Endodermal cell (in vitro differentiated cells): ENCODE measurements at regions not wholly inside any gene's neighbourhood (a gene's known extent, or its start where the extent isn't known, plus 50 kb on each side); places are given as distances from the start of the nearest gene placed in this dataset.

Experiments
- DNase-seq: peaks from one replicate; pipeline ENCODE4 v3.0.0-alpha.2; 2017
- H3K27ac ChIP-seq: 2 replicates; pipeline ENCODE4 v1.5.1; 2013; ENCODE audit warnings: mild to moderate bottlenecking, low read depth, low read length, moderate library complexity
- H3K27me3 ChIP-seq: 2 replicates; pipeline ENCODE4 v1.6.1; 2013; ENCODE audit warnings: mild to moderate bottlenecking, low read length, moderate library complexity; ENCODE audit not compliant: insufficient read depth, control insufficient read depth, poor library complexity, severe bottlenecking
- H3K36me3 ChIP-seq: 2 replicates; pipeline ENCODE4 v1.7.0; 2013; ENCODE audit warnings: mild to moderate bottlenecking, low read length, moderate library complexity; ENCODE audit not compliant: control insufficient read depth, insufficient read depth
- H3K4me1 ChIP-seq: one replicate; pipeline ENCODE4 v1.7.0; 2013; ENCODE audit warnings: low read length; ENCODE audit not compliant: control insufficient read depth, insufficient read depth
- H3K4me3 ChIP-seq: 2 replicates; pipeline ENCODE4 v1.5.1; 2013; ENCODE audit warnings: mild to moderate bottlenecking, low read length, moderate library complexity
- H3K9ac ChIP-seq: 2 replicates; pipeline ENCODE4 v1.6.1; 2013; ENCODE audit warnings: mild to moderate bottlenecking, low read length, moderate library complexity; ENCODE audit not compliant: poor library complexity, severe bottlenecking; ENCODE audit errors: extremely low read depth
- H3K9me3 ChIP-seq: 2 replicates; pipeline ENCODE4 v1.6.1; 2013; ENCODE audit warnings: mild to moderate bottlenecking, low read length, moderate library complexity; ENCODE audit not compliant: control insufficient read depth
- H3K27ac Mint-ChIP-seq: 2 replicates; pipeline ENCODE4 v1.8.0; 2020; ENCODE audit warnings: mixed read lengths
- H3K27me3 Mint-ChIP-seq: 2 replicates; pipeline ENCODE4 v1.8.0; 2021; ENCODE audit warnings: mild to moderate bottlenecking, mixed read lengths; ENCODE audit not compliant: insufficient read depth
- H3K36me3 Mint-ChIP-seq: 2 replicates; pipeline ENCODE4 v1.8.0; 2020; ENCODE audit warnings: low read depth, mixed read lengths
- H3K4me1 Mint-ChIP-seq: 2 replicates; pipeline ENCODE4 v1.8.0; 2020; ENCODE audit warnings: mixed read lengths
- H3K4me3 Mint-ChIP-seq: 2 replicates; pipeline ENCODE4 v1.8.0; 2020; ENCODE audit warnings: mild to moderate bottlenecking, moderate library complexity, mixed read lengths
- H3K9me3 Mint-ChIP-seq: 2 replicates; pipeline ENCODE4 v1.8.0; 2020; ENCODE audit warnings: mild to moderate bottlenecking, mixed read lengths
- WGBS, 2 experiments: methylation state at CpG; one replicate each; pipeline versions ENCODE4 v1.1.5 to v1.1.7; 2013; ENCODE audit warnings: missing lambda C conversion rate in 2 of 2, mixed read lengths in 1 of 2; ENCODE audit not compliant: insufficient coverage in 1 of 2, insufficient read length in 1 of 2; 5-methylcytosine and 5-hydroxymethylcytosine counted together
- TF ChIP-seq, protein P1 (sequence below): fragments of 200-600 bp; sonication (generic); conservative IDR thresholded peaks from 2 replicates; pipeline ENCODE4 v1.5.0; 2021; ENCODE audit warnings: antibody characterized with exemption, mild to moderate bottlenecking

DNA sequence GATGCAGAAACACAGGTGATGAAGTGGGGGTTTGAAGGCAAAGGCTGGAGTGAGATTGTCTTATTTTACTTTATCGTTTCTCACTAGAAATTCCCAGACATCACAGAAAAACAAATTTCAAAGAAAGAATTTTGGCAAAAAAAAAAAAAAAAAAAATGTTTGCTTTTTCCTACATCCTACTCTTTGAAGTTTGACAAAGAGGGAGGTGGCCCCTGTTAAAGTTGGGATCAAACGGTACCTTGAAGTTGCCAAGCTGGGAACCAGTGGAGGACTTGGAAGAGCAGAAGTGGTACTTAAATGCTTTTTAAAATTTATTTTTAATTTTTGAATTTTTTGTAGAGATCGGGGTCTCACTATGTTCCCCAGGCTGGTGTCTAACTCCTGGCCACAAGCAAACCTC is 63.9 kb upstream of the KIF5B start:
- peaks cover 8% of the 10 kb centered on the region for H3K9me3 ChIP-seq
- peaks cover 9% of the 10 kb centered on the region for H3K27me3 Mint-ChIP-seq
- no peaks in the 10 kb centered on the region for H3K9me3 Mint-ChIP-seq
- TF ChIP-seq, protein P1, sequence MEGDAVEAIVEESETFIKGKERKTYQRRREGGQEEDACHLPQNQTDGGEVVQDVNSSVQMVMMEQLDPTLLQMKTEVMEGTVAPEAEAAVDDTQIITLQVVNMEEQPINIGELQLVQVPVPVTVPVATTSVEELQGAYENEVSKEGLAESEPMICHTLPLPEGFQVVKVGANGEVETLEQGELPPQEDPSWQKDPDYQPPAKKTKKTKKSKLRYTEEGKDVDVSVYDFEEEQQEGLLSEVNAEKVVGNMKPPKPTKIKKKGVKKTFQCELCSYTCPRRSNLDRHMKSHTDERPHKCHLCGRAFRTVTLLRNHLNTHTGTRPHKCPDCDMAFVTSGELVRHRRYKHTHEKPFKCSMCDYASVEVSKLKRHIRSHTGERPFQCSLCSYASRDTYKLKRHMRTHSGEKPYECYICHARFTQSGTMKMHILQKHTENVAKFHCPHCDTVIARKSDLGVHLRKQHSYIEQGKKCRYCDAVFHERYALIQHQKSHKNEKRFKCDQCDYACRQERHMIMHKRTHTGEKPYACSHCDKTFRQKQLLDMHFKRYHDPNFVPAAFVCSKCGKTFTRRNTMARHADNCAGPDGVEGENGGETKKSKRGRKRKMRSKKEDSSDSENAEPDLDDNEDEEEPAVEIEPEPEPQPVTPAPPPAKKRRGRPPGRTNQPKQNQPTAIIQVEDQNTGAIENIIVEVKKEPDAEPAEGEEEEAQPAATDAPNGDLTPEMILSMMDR, result no peak
- no peaks in the 10 kb centered on the region for H3K4me1 ChIP-seq
- H3K27ac ChIP-seq, result no peak overlapping the region
- DNase-seq, result no peak
- H3K27me3 ChIP-seq, result no peaks in the 10 kb centered on the region
- no peak overlapping the region for H3K4me3 ChIP-seq
- WGBS, 2 experiments, result 84 to 100% methylated on average over 1 to 2 of the region's 3 CpGs
- H3K36me3 Mint-ChIP-seq, result no peaks in the 10 kb centered on the region
- peaks cover 3% of the 10 kb centered on the region for H3K4me1 Mint-ChIP-seq
- no peak overlapping the region for H3K27ac Mint-ChIP-seq
- no peak overlapping the region for H3K9ac ChIP-seq
- H3K4me3 Mint-ChIP-seq, result no peak overlapping the region
- H3K36me3 ChIP-seq, result no peaks in the 10 kb centered on the region

DNA sequence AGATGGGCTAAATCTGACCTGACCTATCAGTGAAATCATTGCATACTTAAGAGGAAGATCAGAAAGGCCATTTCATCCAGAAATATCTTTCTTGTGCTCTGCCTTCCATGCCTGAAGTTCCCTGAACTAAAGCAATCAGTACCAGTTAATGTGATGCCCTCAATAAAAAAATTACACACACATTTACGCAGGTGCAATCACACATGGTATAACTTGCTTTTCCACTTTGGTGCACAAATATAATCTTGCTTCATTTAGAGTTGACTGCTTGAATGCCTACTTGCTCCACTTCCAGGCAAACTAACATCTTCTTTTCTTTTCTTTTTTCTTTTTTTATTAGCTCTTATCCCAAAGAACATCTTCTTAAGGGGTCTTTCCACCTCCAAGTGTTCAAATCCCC is 58.3 kb upstream of the KIF5B start:
- Histone ChIP-seq H3K27ac (no peak overlapping the region), H3K4me1 (no peaks in the 10 kb centered on the region), H3K36me3 (no peaks in the 10 kb centered on the region), H3K27me3 (no peaks in the 10 kb centered on the region), H3K4me3 (no peak overlapping the region), H3K9me3 (no peaks in the 10 kb centered on the region), H3K9ac (no peak overlapping the region)
- peaks cover 24% of the 10 kb centered on the region for H3K27me3 Mint-ChIP-seq
- TF ChIP-seq, protein P1, result no peak
- H3K9me3 Mint-ChIP-seq, result no peaks in the 10 kb centered on the region
- WGBS, 2 experiments, result 0% methylated on average over 1 of the region's 1 CpG
- no peak for DNase-seq
- no peaks in the 10 kb centered on the region for H3K4me1 Mint-ChIP-seq
- no peak overlapping the region for H3K27ac Mint-ChIP-seq
- H3K36me3 Mint-ChIP-seq, result no peaks in the 10 kb centered on the region
- H3K4me3 Mint-ChIP-seq, result no peak overlapping the region

DNA sequence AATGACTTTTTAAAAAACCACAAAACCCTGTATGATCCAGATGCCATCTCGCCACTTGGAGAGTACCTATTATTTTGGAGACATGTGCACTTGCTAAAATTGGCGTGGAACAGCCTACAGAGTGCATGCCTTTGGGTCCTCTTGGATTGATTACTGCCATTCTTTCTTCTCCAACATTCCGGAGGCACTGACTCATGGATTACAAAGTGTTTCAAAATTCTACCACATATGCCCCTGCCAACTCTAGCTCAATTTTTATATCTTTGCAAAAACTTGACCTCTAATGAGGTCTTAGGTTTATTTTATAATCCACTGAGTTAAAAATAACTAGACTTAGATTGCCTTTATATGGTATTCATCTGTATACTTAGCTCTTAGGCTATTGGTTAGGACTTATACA is 55.8 kb upstream of the KIF5B start:
- Mint-ChIP-seq H3K9me3 (peaks cover 2% of the 10 kb centered on the region), H3K36me3 (no peaks in the 10 kb centered on the region), H3K4me3 (no peak overlapping the region), H3K27me3 (peaks cover 26% of the 10 kb centered on the region), H3K4me1 (no peaks in the 10 kb centered on the region), H3K27ac (no peak overlapping the region)
- WGBS, 2 experiments, result 88 to 96% methylated on average over 2 to 3 of the region's 3 CpGs
- TF ChIP-seq, protein P1, result no peak
- no peak overlapping the region for H3K9ac ChIP-seq
- DNase-seq, result no peak
- H3K9me3 ChIP-seq, result no peaks in the 10 kb centered on the region
- H3K36me3 ChIP-seq, result no peaks in the 10 kb centered on the region
- no peaks in the 10 kb centered on the region for H3K27me3 ChIP-seq
- H3K27ac ChIP-seq, result no peak overlapping the region
- H3K4me1 ChIP-seq, result no peaks in the 10 kb centered on the region
- no peak overlapping the region for H3K4me3 ChIP-seq
